IMR-90 (cell line): ENCODE measurements at regions not wholly inside any gene's neighbourhood (a gene's known extent, or its start where the extent isn't known, plus 50 kb on each side); places are given as distances from the start of the nearest gene placed in this dataset.
A peak's percentile ranks its signal among the peaks of the same experiment; 100 is the strongest.

Experiments
- ATAC-seq: fragments of 200-7000 bp; cut with Tn5 transposase; 2 replicates; pipeline ENCODE4 v1.9.1; 2020; ENCODE audit warnings: low read depth, mild to moderate bottlenecking, moderate library complexity
- BruUV-seq: library from RNA; stranded (reverse); fragments of 400-500 nt; replicated peaks from 2 replicates; lab custom pipeline; 2021; lab: Mats Ljungman, UMichigan
- CTCF ChIA-PET: fragments of 300-600 bp; formaldehyde crosslinking; extraction: SDS; loops from one replicate; lab custom pipeline; 2021; ENCODE audit warnings: antibody characterized with exemption; lab: Yijun Ruan, JAX
- POLR2A ChIA-PET: fragments of 300-600 bp; sonication (Branson Sonifier 250); formaldehyde crosslinking; loops from one replicate; lab custom pipeline; 2022; ENCODE audit warnings: antibody characterized with exemption; ENCODE audit not compliant: unreplicated experiment; lab: Charles Lee
- DNase-seq: peaks from one replicate; pipeline ENCODE4 v3.0.0; 2013
- H2AFZ ChIP-seq: replicated peaks from 2 replicates; pipeline ENCODE3; 2013; ENCODE audit warnings: low read length, mild to moderate bottlenecking; ENCODE audit not compliant: poor library complexity
- H2AK5ac ChIP-seq: 2 replicates; pipeline ENCODE4 v1.6.1; 2013; ENCODE audit warnings: low read depth, low read length, inconsistent platforms
- H2AK9ac ChIP-seq: replicated peaks from 2 replicates; pipeline ENCODE3; 2013; ENCODE audit warnings: mild to moderate bottlenecking, low read depth, low read length, moderate library complexity; ENCODE audit not compliant: poor library complexity
- H2BK120ac ChIP-seq: 2 replicates; pipeline ENCODE4 v1.6.1; 2013; ENCODE audit warnings: low read depth, low read length, inconsistent platforms
- H2BK15ac ChIP-seq: 3 replicates; pipeline ENCODE4 v1.6.1; 2013; ENCODE audit warnings: low read depth, low read length, inconsistent platforms
- H2BK20ac ChIP-seq: 2 replicates; pipeline ENCODE4 v1.6.1; 2013; ENCODE audit warnings: low read depth, mild to moderate bottlenecking, inconsistent platforms, low read length, moderate library complexity
- H2BK5ac ChIP-seq: 2 replicates; pipeline ENCODE4 v1.6.1; 2013; ENCODE audit warnings: mild to moderate bottlenecking, low read depth, low read length, inconsistent platforms; ENCODE audit not compliant: poor library complexity, severe bottlenecking
- H3K14ac ChIP-seq: replicated peaks from 2 replicates; pipeline ENCODE4 v1.6.1; 2013; ENCODE audit warnings: low read depth, low read length, inconsistent platforms
- H3K18ac ChIP-seq: 2 replicates; pipeline ENCODE4 v1.6.1; 2013; ENCODE audit warnings: low read depth, low read length, control low read depth
- H3K23ac ChIP-seq: 2 replicates; pipeline ENCODE4 v1.6.1; 2013; ENCODE audit warnings: low read depth, low read length, inconsistent platforms
- H3K27ac ChIP-seq: 2 replicates; pipeline ENCODE4 v1.5.1; 2013; ENCODE audit warnings: mild to moderate bottlenecking, control low read depth, low read length; ENCODE audit not compliant: insufficient read depth
- H3K27me3 ChIP-seq: 2 replicates; pipeline ENCODE4 v1.6.1; 2013; ENCODE audit warnings: low read length; ENCODE audit not compliant: control insufficient read depth, insufficient read depth
- H3K36me3 ChIP-seq: 2 replicates; pipeline ENCODE4 v1.6.1; 2013; ENCODE audit warnings: low read length, mixed read lengths; ENCODE audit not compliant: control insufficient read depth, insufficient read depth
- H3K4ac ChIP-seq: 2 replicates; pipeline ENCODE4 v1.6.1; 2013; ENCODE audit warnings: low read depth, low read length, inconsistent platforms
- H3K4me1 ChIP-seq: 2 replicates; pipeline ENCODE4 v1.6.1; 2013; ENCODE audit warnings: low read length, mixed read lengths; ENCODE audit not compliant: control insufficient read depth, insufficient read depth
- H3K4me2 ChIP-seq: 2 replicates; pipeline ENCODE4 v1.6.1; 2013; ENCODE audit warnings: low read depth, mild to moderate bottlenecking, control low read depth, low read length, moderate library complexity
- H3K4me3 ChIP-seq: 2 replicates; pipeline ENCODE4 v1.5.1; 2013; ENCODE audit warnings: low read depth, mild to moderate bottlenecking, control low read depth, low read length, moderate library complexity; ENCODE audit not compliant: insufficient read depth
- H3K56ac ChIP-seq: 2 replicates; pipeline ENCODE4 v1.6.1; 2013; ENCODE audit warnings: low read length, inconsistent platforms; ENCODE audit not compliant: insufficient read depth; ENCODE audit errors: extremely low read depth
- H3K79me1 ChIP-seq, 2 experiments: 2 replicates each; pipeline ENCODE4 v1.6.1; 2013; ENCODE audit warnings: low read length in 2 of 2, inconsistent platforms in 1 of 2, low read depth in 1 of 2
- H3K9ac ChIP-seq: 2 replicates; pipeline ENCODE4 v1.6.1; 2013; ENCODE audit warnings: low read depth, low read length, control low read depth
- H3K9me1 ChIP-seq: 2 replicates; pipeline ENCODE4 v1.6.1; 2013; ENCODE audit warnings: low read length, inconsistent platforms; ENCODE audit not compliant: insufficient read depth
- H3K9me3 ChIP-seq: 2 replicates; pipeline ENCODE4 v1.6.1; 2013; ENCODE audit warnings: low read length; ENCODE audit not compliant: control insufficient read depth, insufficient read depth
- H4K20me1 ChIP-seq: 2 replicates; pipeline ENCODE4 v1.6.1; 2013; ENCODE audit warnings: low read length, inconsistent platforms; ENCODE audit not compliant: insufficient read depth
- H4K5ac ChIP-seq: 2 replicates; pipeline ENCODE4 v1.6.1; 2013; ENCODE audit warnings: mild to moderate bottlenecking, low read depth, low read length, control low read depth
- H4K8ac ChIP-seq, 2 experiments: 2 replicates each; pipeline ENCODE4 v1.6.1; 2013; ENCODE audit warnings: low read depth in 2 of 2, low read length in 2 of 2, control low read depth in 1 of 2, inconsistent platforms in 1 of 2
- H4K91ac ChIP-seq: 2 replicates; pipeline ENCODE4 v1.6.1; 2013; ENCODE audit warnings: low read depth, low read length, inconsistent platforms; ENCODE audit not compliant: insufficient read depth
- BHLHE40 ChIP-seq: fragments of 150-350 bp; IDR thresholded peaks from 2 replicates; pipeline ENCODE4 v1.6.1; 2016; ENCODE audit warnings: mild to moderate bottlenecking, low read depth, low read length
- CHD1 ChIP-seq: IDR thresholded peaks from 2 replicates; pipeline ENCODE4 v1.6.1; 2012; ENCODE audit warnings: low read depth, low read length, improper control_type of control experiment
- FOS ChIP-seq: fragments of 150-350 bp; IDR thresholded peaks from 2 replicates; pipeline ENCODE4 v1.6.1; 2016; ENCODE audit warnings: low read depth, low read length
- MAFK ChIP-seq: IDR thresholded peaks from 2 replicates; pipeline ENCODE4 v1.6.1; 2012; ENCODE audit warnings: low read depth, low read length, improper control_type of control experiment
- MAZ ChIP-seq: IDR thresholded peaks from 2 replicates; pipeline ENCODE4 v1.6.1; 2012; ENCODE audit warnings: low read depth, mild to moderate bottlenecking, low read length, improper control_type of control experiment, moderate library complexity, borderline replicate concordance
- MXI1 ChIP-seq: IDR thresholded peaks from 2 replicates; pipeline ENCODE4 v1.6.1; 2012; ENCODE audit warnings: low read depth, mild to moderate bottlenecking, low read length, moderate library complexity, borderline replicate concordance
- NFE2L2 ChIP-seq: fragments of 150-350 bp; IDR thresholded peaks from 2 replicates; pipeline ENCODE4 v1.6.1; 2016; ENCODE audit warnings: low read depth, mild to moderate bottlenecking, low read length
- RAD21 ChIP-seq: IDR thresholded peaks from 2 replicates; pipeline ENCODE4 v1.6.1; 2012; ENCODE audit warnings: low read length, improper control_type of control experiment
- RCOR1 ChIP-seq: IDR thresholded peaks from 2 replicates; pipeline ENCODE4 v1.6.1; 2012; ENCODE audit warnings: mild to moderate bottlenecking, low read length, improper control_type of control experiment; ENCODE audit not compliant: insufficient replicate concordance
- RFX5 ChIP-seq: IDR thresholded peaks from 2 replicates; pipeline ENCODE4 v1.8.0; 2012; ENCODE audit warnings: low read depth, mild to moderate bottlenecking, low read length, moderate library complexity
- SMC3 ChIP-seq: fragments of 150-350 bp; IDR thresholded peaks from 2 replicates; pipeline ENCODE4 v1.6.1; 2016; ENCODE audit warnings: low read depth, mild to moderate bottlenecking, antibody characterized with exemption, low read length, moderate library complexity
- USF2 ChIP-seq: fragments of 150-350 bp; IDR thresholded peaks from 2 replicates; pipeline ENCODE4 v1.6.1; 2017; ENCODE audit warnings: mild to moderate bottlenecking, antibody characterized with exemption, low read length, low read depth
- WGBS, 2 experiments: methylation state at CpG; one replicate each; pipeline versions ENCODE4 v1.1.5 to v1.1.7; 2013; ENCODE audit warnings: missing lambda C conversion rate in 2 of 2; ENCODE audit not compliant: insufficient read length in 1 of 2; ENCODE audit errors: extremely low coverage in 2 of 2; 5-methylcytosine and 5-hydroxymethylcytosine counted together
- dilution Hi-C: fragments of 300-500 bp; cut with HindIII; formaldehyde crosslinking; loops from one replicate; pipeline ENCODE4 v1.14.3; 2018; ENCODE audit warnings: low sequenced_read_pairs; ENCODE audit not compliant: unreplicated experiment
- in situ Hi-C: fragments of 300-500 bp; cut with MboI; formaldehyde crosslinking; loops from 3 replicates; pipeline ENCODE4 v1.14.3; 2019; ENCODE audit warnings: low sequenced_read_pairs, inconsistent platforms, mixed read lengths
- intact Hi-C: fragments of 100-400 bp; cut with micrococcal nuclease; formaldehyde crosslinking; loops from 2 replicates; pipeline ENCODE4 v1.10.0; 2022
- TF ChIP-seq, protein P1 (sequence below): fragments of 150-350 bp; IDR thresholded peaks from 2 replicates; pipeline ENCODE4 v1.6.1; 2016; ENCODE audit warnings: low read depth, mild to moderate bottlenecking, low read length, moderate library complexity, borderline replicate concordance
- TF ChIP-seq, protein P2 (sequence below): conservative IDR thresholded peaks from 2 replicates; pipeline ENCODE4 v1.5.1; 2012; ENCODE audit warnings: mild to moderate bottlenecking, low read depth, low read length, improper control_type of control experiment

- dilution Hi-C loops, result no loop called here
- no peak for TF ChIP-seq MAFK
- TF ChIP-seq RFX5, result no peak
- no peak for TF ChIP-seq FOS
- no peak for TF ChIP-seq MAZ
- TF ChIP-seq, protein P1, sequence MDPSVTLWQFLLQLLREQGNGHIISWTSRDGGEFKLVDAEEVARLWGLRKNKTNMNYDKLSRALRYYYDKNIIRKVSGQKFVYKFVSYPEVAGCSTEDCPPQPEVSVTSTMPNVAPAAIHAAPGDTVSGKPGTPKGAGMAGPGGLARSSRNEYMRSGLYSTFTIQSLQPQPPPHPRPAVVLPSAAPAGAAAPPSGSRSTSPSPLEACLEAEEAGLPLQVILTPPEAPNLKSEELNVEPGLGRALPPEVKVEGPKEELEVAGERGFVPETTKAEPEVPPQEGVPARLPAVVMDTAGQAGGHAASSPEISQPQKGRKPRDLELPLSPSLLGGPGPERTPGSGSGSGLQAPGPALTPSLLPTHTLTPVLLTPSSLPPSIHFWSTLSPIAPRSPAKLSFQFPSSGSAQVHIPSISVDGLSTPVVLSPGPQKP, result no peak
- TF ChIP-seq BHLHE40, result no peak
- no peak for TF ChIP-seq CHD1
- no peak for TF ChIP-seq NFE2L2
- TF ChIP-seq MXI1, result no peak
- TF ChIP-seq SMC3, result no peak
- TF ChIP-seq, protein P2, sequence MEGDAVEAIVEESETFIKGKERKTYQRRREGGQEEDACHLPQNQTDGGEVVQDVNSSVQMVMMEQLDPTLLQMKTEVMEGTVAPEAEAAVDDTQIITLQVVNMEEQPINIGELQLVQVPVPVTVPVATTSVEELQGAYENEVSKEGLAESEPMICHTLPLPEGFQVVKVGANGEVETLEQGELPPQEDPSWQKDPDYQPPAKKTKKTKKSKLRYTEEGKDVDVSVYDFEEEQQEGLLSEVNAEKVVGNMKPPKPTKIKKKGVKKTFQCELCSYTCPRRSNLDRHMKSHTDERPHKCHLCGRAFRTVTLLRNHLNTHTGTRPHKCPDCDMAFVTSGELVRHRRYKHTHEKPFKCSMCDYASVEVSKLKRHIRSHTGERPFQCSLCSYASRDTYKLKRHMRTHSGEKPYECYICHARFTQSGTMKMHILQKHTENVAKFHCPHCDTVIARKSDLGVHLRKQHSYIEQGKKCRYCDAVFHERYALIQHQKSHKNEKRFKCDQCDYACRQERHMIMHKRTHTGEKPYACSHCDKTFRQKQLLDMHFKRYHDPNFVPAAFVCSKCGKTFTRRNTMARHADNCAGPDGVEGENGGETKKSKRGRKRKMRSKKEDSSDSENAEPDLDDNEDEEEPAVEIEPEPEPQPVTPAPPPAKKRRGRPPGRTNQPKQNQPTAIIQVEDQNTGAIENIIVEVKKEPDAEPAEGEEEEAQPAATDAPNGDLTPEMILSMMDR, result no peak
- no peak for TF ChIP-seq RAD21
- TF ChIP-seq USF2, result no peak
- no peak for TF ChIP-seq RCOR1
Measured at GRCh38 chr6:108781419-108782100, 66.7 kb upstream of the ARMC2 start.

More at GRCh38 chr6:108781419-108782100, 66.7 kb upstream of the ARMC2 start:
- Histone ChIP-seq H3K18ac (no peak overlapping the region), H2BK20ac (peak overlapping the region; percentile 21; the same call in 1 of the 2 replicates), H3K4ac (peak overlapping the region; percentile 51; the same call in 1 of the 2 replicates), H2BK5ac (no peak overlapping the region), H3K9me3 (no peaks in the 10 kb centered on the region), H4K91ac (no peak overlapping the region), H3K4me1 (peaks cover 9% of the 10 kb centered on the region), H3K9me1 (peaks cover 7% of the 10 kb centered on the region; the same call in 1 of the 2 replicates), H4K5ac (no peak overlapping the region), H3K56ac (no peak overlapping the region), H4K8ac (peak overlapping the region in 1 of 2 experiments; percentile 42; a peak in 1 of 4 replicates), H3K27me3 (no peaks in the 10 kb centered on the region), H2BK120ac (peak overlapping the region; percentile 64), H4K20me1 (no peaks in the 10 kb centered on the region), H2AFZ (peak overlapping the region; percentile 59), H2AK9ac (no peak overlapping the region), H3K14ac (no peak overlapping the region), H3K9ac (peak overlapping the region; percentile 72), H3K36me3 (no peaks in the 10 kb centered on the region), H2BK15ac (peak overlapping the region; percentile 53; the same call in 2 of the 3 replicates), H3K27ac (peak overlapping the region; percentile 14; the same call in 1 of the 2 replicates), H3K4me3 (peak overlapping the region; percentile 53), H3K4me2 (peak overlapping the region; percentile 80), H3K79me1 (peaks cover 0 to 4% of the 10 kb centered on the region in 2 experiments; a peak in 1 of 4 replicates), H2AK5ac (peak overlapping the region; percentile 89), H3K23ac (0 out of 2 replicates have a peak overlapping the region, but pooled peaks have one; percentile 16)
- in situ Hi-C loops, result loop anchor here (5.0 kb wide), 1 partner anchor 234 kb away; no protein-coding TSS in a partner anchor
- DNase-seq, result peak; percentile 12
- peak; percentile 18 for ATAC-seq
- ChIA-PET POLR2A (no interaction called here), CTCF (no interaction called here)
- WGBS, 2 experiments, result 53% methylated on average over 5 of the region's 13 CpGs; no CpG with 5 or more reads in 1 of the 2 experiments
- BruUV-seq, result no TSS peak
- intact Hi-C loops, result loop anchor here (1.0 to 5.0 kb wide), 7 partner anchors 104 to 292 kb away; no protein-coding TSS in a partner anchor
